Karpas-422 (cell line): ENCODE measurements at regions not wholly inside any gene's neighbourhood (a gene's known extent, or its start where the extent isn't known, plus 50 kb on each side); places are given as distances from the start of the nearest gene placed in this dataset.

Experiments used
- DNase-seq: peaks from one replicate; pipeline ENCODE4 v3.0.0-alpha.2; 2015
- H2AFZ ChIP-seq: fragments of 200-600 bp; sonication (generic); 2 replicates; pipeline ENCODE4 v1.6.1; 2014; ENCODE audit warnings: antibody characterized with exemption, low read length, mixed read lengths
- H3K27ac ChIP-seq: fragments of 200-600 bp; sonication (generic); 2 replicates; pipeline ENCODE4 v1.5.1; 2014; ENCODE audit warnings: mild to moderate bottlenecking, low read length, moderate library complexity
- H3K27me3 ChIP-seq: fragments of 200-600 bp; sonication (generic); 2 replicates; pipeline ENCODE4 v1.6.1; 2014; ENCODE audit warnings: low read length, mixed read lengths
- H3K36me3 ChIP-seq: fragments of 200-600 bp; sonication (generic); 2 replicates; pipeline ENCODE4 v1.6.1; 2014; ENCODE audit warnings: low read length, mixed read lengths; ENCODE audit not compliant: insufficient read depth
- H3K4me1 ChIP-seq: fragments of 200-600 bp; sonication (generic); 2 replicates; pipeline ENCODE4 v1.6.1; 2014; ENCODE audit warnings: mild to moderate bottlenecking, low read length, mixed read lengths
- H3K4me2 ChIP-seq: fragments of 200-600 bp; sonication (generic); 2 replicates; pipeline ENCODE4 v1.6.1; 2014; ENCODE audit warnings: low read length, low read depth, mild to moderate bottlenecking; ENCODE audit not compliant: poor library complexity, severe bottlenecking
- H3K4me3 ChIP-seq: fragments of 200-600 bp; sonication (generic); 2 replicates; pipeline ENCODE4 v1.5.1; 2014; ENCODE audit warnings: mild to moderate bottlenecking, antibody characterized with exemption, low read length, mixed read lengths
- H3K79me2 ChIP-seq: fragments of 200-600 bp; sonication (generic); 2 replicates; pipeline ENCODE4 v1.6.1; 2014; ENCODE audit warnings: mild to moderate bottlenecking, low read length, mixed read lengths
- H3K9ac ChIP-seq: fragments of 200-600 bp; sonication (generic); 2 replicates; pipeline ENCODE4 v1.6.0; 2014; ENCODE audit warnings: low read length
- H3K9me2 ChIP-seq: fragments of 200-600 bp; sonication (generic), shearing (Covaris generic); replicated peaks from 2 replicates; pipeline ENCODE4 v1.6.0; 2014; ENCODE audit warnings: mild to moderate bottlenecking, low read length, moderate library complexity; ENCODE audit not compliant: insufficient read depth
- H3K9me3 ChIP-seq: fragments of 300-700, 200-600 bp; sonication (generic); 2 replicates; pipeline ENCODE4 v1.6.1; 2014; ENCODE audit warnings: low read length, mixed read lengths
- H4K20me1 ChIP-seq: fragments of 200-600 bp; sonication (generic); 2 replicates; pipeline ENCODE4 v1.6.1; 2014; ENCODE audit warnings: mild to moderate bottlenecking, antibody characterized with exemption, low read length, low read depth; ENCODE audit not compliant: insufficient read depth

GRCh38 chr12:60096727-60097126, 500.9 kb downstream of the SLC16A7 start:
- DNase-seq: no peak
- no peaks in the 10 kb centered on the region for H4K20me1 ChIP-seq
- H3K9ac ChIP-seq: no peak overlapping the region
- H3K27ac ChIP-seq: no peak overlapping the region
- H3K9me2 ChIP-seq: no peaks in the 10 kb centered on the region
- H2AFZ ChIP-seq: no peak overlapping the region
- no peaks in the 10 kb centered on the region for H3K4me1 ChIP-seq
- no peak overlapping the region for H3K4me3 ChIP-seq
- H3K4me2 ChIP-seq: no peak overlapping the region
- no peaks in the 10 kb centered on the region for H3K36me3 ChIP-seq
- H3K79me2 ChIP-seq: no peaks in the 10 kb centered on the region
- no peaks in the 10 kb centered on the region for H3K27me3 ChIP-seq
- H3K9me3 ChIP-seq: peaks cover 8% of the 10 kb centered on the region

GRCh38 chr12:60100160-60100559, 504.3 kb downstream of the SLC16A7 start:
- H3K4me1 ChIP-seq: no peaks in the 10 kb centered on the region
- no peak overlapping the region for H2AFZ ChIP-seq
- peaks cover 8% of the 10 kb centered on the region for H3K9me3 ChIP-seq
- H3K27ac ChIP-seq: no peak overlapping the region
- H3K9me2 ChIP-seq: no peaks in the 10 kb centered on the region; the same call in 1 of the 2 replicates
- H3K4me2 ChIP-seq: no peak overlapping the region
- H3K79me2 ChIP-seq: no peaks in the 10 kb centered on the region
- no peak overlapping the region for H3K4me3 ChIP-seq
- H4K20me1 ChIP-seq: no peaks in the 10 kb centered on the region
- no peaks in the 10 kb centered on the region for H3K36me3 ChIP-seq
- DNase-seq: no peak
- H3K27me3 ChIP-seq: no peaks in the 10 kb centered on the region
- no peak overlapping the region for H3K9ac ChIP-seq

GRCh38 chr12:60100852-60101251, 505.0 kb downstream of the SLC16A7 start:
- no peaks in the 10 kb centered on the region for H3K4me1 ChIP-seq
- no peaks in the 10 kb centered on the region for H3K79me2 ChIP-seq
- no peaks in the 10 kb centered on the region for H3K27me3 ChIP-seq
- no peaks in the 10 kb centered on the region; the same call in 1 of the 2 replicates for H3K9me2 ChIP-seq
- no peak overlapping the region for H3K27ac ChIP-seq
- H3K4me2 ChIP-seq: no peak overlapping the region
- no peak overlapping the region for H3K4me3 ChIP-seq
- H3K36me3 ChIP-seq: no peaks in the 10 kb centered on the region
- H3K9ac ChIP-seq: no peak overlapping the region
- H2AFZ ChIP-seq: no peak overlapping the region
- H3K9me3 ChIP-seq: peaks cover 8% of the 10 kb centered on the region
- no peaks in the 10 kb centered on the region for H4K20me1 ChIP-seq
- DNase-seq: no peak

- Histone ChIP-seq H3K9me2 (no peaks in the 10 kb centered on the region; the same call in 1 of the 2 replicates), H3K9me3 (peaks cover 8% of the 10 kb centered on the region), H3K79me2 (no peaks in the 10 kb centered on the region), H2AFZ (no peak overlapping the region), H3K4me1 (no peaks in the 10 kb centered on the region), H3K9ac (no peak overlapping the region), H3K27me3 (no peaks in the 10 kb centered on the region), H4K20me1 (no peaks in the 10 kb centered on the region), H3K36me3 (no peaks in the 10 kb centered on the region), H3K4me2 (no peak overlapping the region), H3K4me3 (no peak overlapping the region), H3K27ac (no peak overlapping the region)
- DNase-seq: no peak
These were observed 505.9 kb downstream of the SLC16A7 start for GRCh38 chr12:60101715-60102114.

GRCh38 chr12:60106214-60106613, 510.4 kb downstream of the SLC16A7 start:
- H3K27me3 ChIP-seq: no peaks in the 10 kb centered on the region
- no peak overlapping the region for H3K4me2 ChIP-seq
- no peaks in the 10 kb centered on the region for H3K79me2 ChIP-seq
- H3K9ac ChIP-seq: no peak overlapping the region
- H3K9me3 ChIP-seq: no peaks in the 10 kb centered on the region
- H3K4me3 ChIP-seq: no peak overlapping the region
- H3K36me3 ChIP-seq: no peaks in the 10 kb centered on the region
- no peaks in the 10 kb centered on the region for H3K4me1 ChIP-seq
- no peaks in the 10 kb centered on the region; the same call in 1 of the 2 replicates for H3K9me2 ChIP-seq
- no peaks in the 10 kb centered on the region for H4K20me1 ChIP-seq
- no peak overlapping the region for H3K27ac ChIP-seq
- DNase-seq: no peak
- H2AFZ ChIP-seq: no peak overlapping the region

- no peak overlapping the region for H3K4me3 ChIP-seq
- H2AFZ ChIP-seq: no peak overlapping the region
- no peak overlapping the region for H3K4me2 ChIP-seq
- H4K20me1 ChIP-seq: no peaks in the 10 kb centered on the region
- no peaks in the 10 kb centered on the region for H3K9me3 ChIP-seq
- H3K27me3 ChIP-seq: no peaks in the 10 kb centered on the region
- DNase-seq: no peak
- H3K27ac ChIP-seq: no peak overlapping the region
- no peaks in the 10 kb centered on the region for H3K79me2 ChIP-seq
- H3K9me2 ChIP-seq: no peaks in the 10 kb centered on the region
- H3K4me1 ChIP-seq: no peaks in the 10 kb centered on the region
- H3K9ac ChIP-seq: no peak overlapping the region
- H3K36me3 ChIP-seq: no peaks in the 10 kb centered on the region
These were observed 512.2 kb downstream of the SLC16A7 start for GRCh38 chr12:60107992-60108391.

GRCh38 chr12:60112063-60112462, 516.2 kb downstream of the SLC16A7 start:
- DNase-seq: no peak
- no peak overlapping the region for H3K27ac ChIP-seq
- H4K20me1 ChIP-seq: no peaks in the 10 kb centered on the region
- H3K4me3 ChIP-seq: no peak overlapping the region
- no peaks in the 10 kb centered on the region for H3K4me1 ChIP-seq
- no peaks in the 10 kb centered on the region for H3K36me3 ChIP-seq
- H3K4me2 ChIP-seq: no peak overlapping the region
- H3K9me2 ChIP-seq: no peaks in the 10 kb centered on the region
- H2AFZ ChIP-seq: no peak overlapping the region
- no peak overlapping the region for H3K9ac ChIP-seq
- H3K27me3 ChIP-seq: no peaks in the 10 kb centered on the region
- no peaks in the 10 kb centered on the region for H3K79me2 ChIP-seq
- H3K9me3 ChIP-seq: no peaks in the 10 kb centered on the region

GRCh38 chr12:60112763-60113162, 516.9 kb downstream of the SLC16A7 start:
- Histone ChIP-seq H3K9me2 (no peaks in the 10 kb centered on the region), H3K36me3 (no peaks in the 10 kb centered on the region)
- DNase-seq: no peak

GRCh38 chr12:60114169-60114568, 518.3 kb downstream of the SLC16A7 start:
- Histone ChIP-seq H3K4me3 (no peak overlapping the region), H3K9ac (no peak overlapping the region)

More at GRCh38 chr12:60112763-60113162, 516.9 kb downstream of the SLC16A7 start:
- no peaks in the 10 kb centered on the region for H4K20me1 ChIP-seq
- no peaks in the 10 kb centered on the region for H3K79me2 ChIP-seq
- H3K4me1 ChIP-seq: no peaks in the 10 kb centered on the region
- no peaks in the 10 kb centered on the region for H3K27me3 ChIP-seq
- H3K9me3 ChIP-seq: no peaks in the 10 kb centered on the region; the same call in 1 of the 2 replicates
- H3K27ac ChIP-seq: no peak overlapping the region
- H3K9ac ChIP-seq: no peak overlapping the region
- no peak overlapping the region for H2AFZ ChIP-seq
- no peak overlapping the region for H3K4me3 ChIP-seq
- H3K4me2 ChIP-seq: no peak overlapping the region

More at GRCh38 chr12:60114169-60114568, 518.3 kb downstream of the SLC16A7 start:
- Histone ChIP-seq H3K4me1 (no peaks in the 10 kb centered on the region), H3K27me3 (no peaks in the 10 kb centered on the region), H2AFZ (no peak overlapping the region), H3K27ac (no peak overlapping the region), H3K79me2 (no peaks in the 10 kb centered on the region), H3K9me3 (no peaks in the 10 kb centered on the region; the same call in 1 of the 2 replicates), H3K9me2 (no peaks in the 10 kb centered on the region), H3K36me3 (no peaks in the 10 kb centered on the region), H4K20me1 (no peaks in the 10 kb centered on the region), H3K4me2 (no peak overlapping the region)
- DNase-seq: no peak
